ENCODE measurements at regions not wholly inside any gene's neighbourhood (a gene's known extent, or its start where the extent isn't known, plus 50 kb on each side); places are given as distances from the start of the nearest gene placed in this dataset.

- H3K27me3 ChIP-seq (ENCODE audit: control insufficient read depth in 2 of 2, insufficient read depth in 2 of 2, low read length in 2 of 2) = no peaks in the 10 kb centered on the region
- no peak for ATAC-seq
- H3K27ac ChIP-seq (ENCODE audit: extremely low read depth, low read depth, low read length) = no peak overlapping the region
- H2AFZ ChIP-seq (ENCODE audit: low read depth, low read length) = no peak overlapping the region
- intact Hi-C loops (cut with micrococcal nuclease) (no loop called here), in situ Hi-C loops (cut with MboI) (no loop called here)
- CTCF ChIA-PET (ENCODE audit: low intra/inter-chr PET ratio) = no interaction called here
- DNase-seq (ENCODE audit: extremely low read depth in 1 of 4, low spot score in 3 of 4) = no peak
- WGBS (ENCODE audit: insufficient coverage, low coverage, missing lambda C conversion rate) = 10% methylated on average over 1 of the region's 1 CpG
- BruUV-seq (replicated peaks) = no TSS peak
- no peaks in the 10 kb centered on the region for H3K9me1 ChIP-seq (ENCODE audit: control insufficient read depth, insufficient read depth, low read length)
- FAIRE-seq = no peak
- POLR2A ChIA-PET = no interaction called here
- TF ChIP-seq ZNF407 (IDR thresholded peaks at IDR 0.05; ENCODE audit: low read depth) = no peak
- no peaks in the 10 kb centered on the region for H4K20me1 ChIP-seq (replicated peaks; ENCODE audit: control insufficient read depth, insufficient read depth, low read length)
- H3K79me2 ChIP-seq (ENCODE audit: control insufficient read depth, insufficient read depth, low read length) = no peaks in the 10 kb centered on the region
- H3K9me3 ChIP-seq (replicated peaks; ENCODE audit: control insufficient read depth, insufficient read depth, low read depth, low read length) = no peaks in the 10 kb centered on the region
- H3K36me3 ChIP-seq (ENCODE audit: control insufficient read depth, insufficient read depth, low read length) = no peaks in the 10 kb centered on the region
- no peak overlapping the region for H3K4me3 ChIP-seq
- H3K9ac ChIP-seq (ENCODE audit: insufficient read depth in 1 of 2, low read depth in 2 of 2, low read length in 2 of 2) = no peak overlapping the region
- H3K4me2 ChIP-seq (ENCODE audit: insufficient read depth, low read length) = no peak overlapping the region
- H3K4me1 ChIP-seq (replicated peaks in 1 of 2; ENCODE audit: control insufficient read depth in 2 of 2, insufficient read depth in 2 of 2, low read length in 2 of 2) = no peaks in the 10 kb centered on the region
Measured at GRCh38 chr17:63153488-63153887, 187.5 kb downstream of the TANC2 start.
